ENCODE measurements at regions not wholly inside any gene's neighbourhood (a gene's known extent, or its start where the extent isn't known, plus 50 kb on each side); places are given as distances from the start of the nearest gene placed in this dataset.

GRCh38 chr13:40064154-40065097, 409.0 kb downstream of the COG6 start:
- DNase-seq (ENCODE audit: low spot score in 2 of 2): no peak

DNA sequence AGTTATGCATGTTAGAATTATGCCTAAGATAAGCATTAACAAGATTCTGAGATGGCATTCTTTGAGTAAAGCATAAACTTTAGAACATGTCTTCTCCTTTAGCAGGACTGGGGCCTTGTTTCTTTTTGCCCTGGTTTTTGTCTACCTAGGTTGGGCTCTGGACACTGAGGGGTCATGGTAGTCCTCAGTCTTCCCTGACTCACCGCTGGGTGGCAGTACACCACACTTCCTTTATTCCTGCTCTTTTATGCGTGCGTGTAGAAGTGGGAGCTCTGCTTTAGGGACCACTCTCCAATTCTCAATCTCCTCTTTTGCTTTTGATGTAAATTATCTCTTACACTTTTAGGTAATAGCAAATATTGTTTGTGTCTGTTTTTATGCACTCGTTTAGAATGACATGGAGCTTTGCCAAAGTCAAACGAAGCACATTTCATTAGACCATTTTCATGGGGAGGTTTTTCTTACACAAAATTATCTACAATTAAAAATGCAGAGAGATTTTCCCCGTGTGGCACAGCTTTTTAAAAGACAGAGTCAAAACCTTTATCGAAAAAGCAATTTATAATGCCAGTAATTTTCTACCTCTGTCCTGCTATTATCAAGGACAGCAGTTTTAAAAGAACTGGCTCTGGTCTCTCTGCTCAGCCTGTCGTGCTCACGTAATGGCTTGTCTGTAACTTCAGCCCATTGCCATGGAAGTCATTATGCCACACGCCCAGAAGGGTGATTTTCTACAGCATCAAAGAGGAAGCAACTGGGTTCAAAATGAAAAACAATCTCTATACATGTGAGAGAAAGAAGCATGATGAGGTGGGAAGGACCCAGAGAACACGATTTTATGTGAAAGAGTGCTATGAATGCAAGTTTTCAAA, 413.9 kb downstream of the COG6 start:
- no peak for FAIRE-seq
- peak; percentile 38 to 58 for DNase-seq (ENCODE audit: low spot score in 2 of 2)

More at GRCh38 chr13:40064154-40065097, 409.0 kb downstream of the COG6 start:
- FAIRE-seq: no peak

GRCh38 chr13:40070357-40070756, 414.9 kb downstream of the COG6 start:
- FAIRE-seq: no peak
- no peak for DNase-seq (ENCODE audit: low spot score in 2 of 2)

- DNase-seq (ENCODE audit: low spot score in 2 of 2) (no peak), FAIRE-seq (no peak)
Measured at GRCh38 chr13:40072663-40073120, 417.2 kb downstream of the COG6 start.

- DNase-seq (ENCODE audit: low spot score in 2 of 2) (no peak), FAIRE-seq (no peak)
Measured at GRCh38 chr13:40074338-40074737, 418.9 kb downstream of the COG6 start.

GRCh38 chr13:40075281-40075680, 419.8 kb downstream of the COG6 start:
- FAIRE-seq: no peak

GRCh38 chr13:40076765-40077362, 421.4 kb downstream of the COG6 start:
- DNase-seq (ENCODE audit: low spot score in 2 of 2) (no peak), FAIRE-seq (no peak)

More at GRCh38 chr13:40075281-40075680, 419.8 kb downstream of the COG6 start:
- DNase-seq (ENCODE audit: low spot score in 2 of 2): no peak

DNA sequence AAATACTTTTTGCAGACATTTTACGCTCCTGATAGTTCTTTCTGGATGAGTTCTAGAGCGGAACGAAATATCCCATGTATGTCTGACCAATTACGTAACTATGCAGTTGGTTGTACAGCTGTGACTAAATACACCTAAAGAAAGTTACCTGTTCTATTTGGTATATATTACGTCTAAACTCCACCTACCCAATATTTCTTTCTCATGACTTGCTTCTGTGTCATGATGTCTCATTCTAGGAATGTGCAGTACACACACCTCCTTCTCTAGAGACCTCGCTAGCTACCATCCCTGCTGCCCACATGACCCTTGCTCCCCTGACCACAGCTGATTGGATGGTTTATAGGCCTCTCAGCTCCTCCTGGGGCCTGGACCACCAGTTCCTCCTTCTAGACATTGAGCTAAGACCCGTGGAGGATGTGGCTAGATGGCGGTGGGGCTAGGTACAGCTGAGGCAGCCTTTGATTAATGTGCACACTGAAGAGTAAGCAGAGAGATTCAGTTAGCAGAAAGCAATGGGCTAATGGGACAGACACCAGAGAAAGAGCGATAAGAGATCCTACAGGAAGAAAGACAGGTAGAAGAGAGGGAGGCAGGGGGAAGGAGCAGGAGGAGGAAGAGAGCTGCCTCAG, 422.1 kb downstream of the COG6 start:
- FAIRE-seq: no peak

GRCh38 chr13:40079721-40080120, 424.3 kb downstream of the COG6 start:
- FAIRE-seq (no peak), DNase-seq (ENCODE audit: low spot score in 2 of 2) (no peak)

More for the DNA sequence above, 422.1 kb downstream of the COG6 start:
- no peak for DNase-seq (ENCODE audit: low spot score in 2 of 2)

GRCh38 chr13:40080676-40081075, 425.2 kb downstream of the COG6 start:
- no peak for DNase-seq (ENCODE audit: low spot score in 2 of 2)
- FAIRE-seq: no peak

GRCh38 chr13:40082639-40083038, 427.2 kb downstream of the COG6 start:
- FAIRE-seq (no peak), DNase-seq (ENCODE audit: low spot score in 2 of 2) (no peak)

DNA sequence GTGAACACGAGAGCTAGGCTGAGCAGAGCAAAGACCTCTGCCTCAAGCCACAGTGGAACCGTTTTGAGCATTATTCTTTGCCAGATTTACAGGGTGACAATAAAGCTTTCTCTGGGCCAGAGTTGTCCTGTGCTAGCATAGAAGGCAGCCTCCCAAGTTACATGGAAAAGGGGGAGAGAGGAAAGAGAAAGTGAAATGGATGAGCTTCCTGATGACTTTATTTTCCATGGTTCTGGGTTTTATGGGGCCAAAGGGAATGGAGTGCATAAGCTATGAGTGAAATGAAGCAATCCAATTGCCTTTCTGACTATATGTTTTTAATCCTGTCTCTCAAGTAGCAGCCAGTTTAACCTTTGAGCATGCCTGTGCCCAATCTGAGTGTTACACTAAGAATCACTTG, 428.4 kb downstream of the COG6 start:
- DNase-seq (ENCODE audit: low spot score in 2 of 2) (no peak), FAIRE-seq (no peak)

GRCh38 chr13:40084934-40085333, 429.5 kb downstream of the COG6 start:
- FAIRE-seq (no peak), DNase-seq (ENCODE audit: low spot score in 2 of 2) (no peak)

DNA sequence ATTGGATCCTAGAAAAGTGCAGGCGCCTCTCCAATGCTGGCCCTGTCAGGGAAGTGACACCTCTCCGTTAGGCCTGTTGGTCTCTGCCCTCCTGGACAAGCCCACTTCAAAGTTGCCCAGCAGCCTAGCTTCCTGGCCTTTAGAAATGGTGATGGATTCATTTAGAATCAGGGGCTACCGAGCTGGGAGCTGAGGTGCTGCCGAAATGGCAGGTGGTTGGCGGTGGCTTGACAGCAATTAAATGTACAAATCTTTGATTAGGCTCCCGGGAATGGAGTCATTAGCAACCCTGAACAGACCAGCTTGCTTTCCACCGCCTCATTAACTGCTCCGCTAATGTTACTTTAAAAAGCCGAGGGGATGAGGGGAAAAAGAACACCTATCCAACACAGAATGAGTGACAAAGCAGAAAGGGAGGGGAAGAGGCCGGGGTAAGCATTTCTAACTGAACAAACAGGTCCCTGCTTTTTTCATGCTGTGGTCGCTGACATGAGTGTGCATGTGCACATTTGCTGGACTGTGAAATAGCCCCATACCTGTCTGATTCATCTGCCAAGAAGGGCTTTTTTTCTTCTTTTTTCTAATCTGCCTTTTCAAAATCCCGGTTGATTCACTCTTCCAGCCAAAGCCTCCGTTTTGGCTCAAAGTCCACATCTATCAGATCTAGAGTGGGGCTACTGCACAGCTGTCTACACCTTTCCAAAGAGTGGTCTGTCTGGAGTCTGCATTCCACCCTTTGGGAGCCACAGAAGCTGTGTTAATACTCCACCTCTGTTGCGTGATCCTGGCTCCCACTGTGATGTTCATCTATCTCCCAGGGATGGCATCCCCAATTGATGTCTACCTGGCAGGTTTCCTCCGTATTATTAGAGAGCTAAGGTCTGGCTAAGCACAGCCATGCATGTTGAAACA, 431.9 kb downstream of the COG6 start:
- no peak for DNase-seq (ENCODE audit: low spot score in 2 of 2)
- no peak for FAIRE-seq

- DNase-seq (ENCODE audit: low spot score in 2 of 2) (no peak), FAIRE-seq (no peak)
Measured at GRCh38 chr13:40094056-40094455, 438.6 kb downstream of the COG6 start.

- DNase-seq (ENCODE audit: low spot score in 2 of 2) (no peak), FAIRE-seq (no peak)
Measured at GRCh38 chr13:40095695-40096356, 440.4 kb downstream of the COG6 start.

- FAIRE-seq: no peak
- DNase-seq (ENCODE audit: low spot score in 2 of 2): no peak
Measured at GRCh38 chr13:40096357-40096901, 441.0 kb downstream of the COG6 start.

GRCh38 chr13:40098246-40098645, 442.8 kb downstream of the COG6 start:
- DNase-seq (ENCODE audit: low spot score in 2 of 2) (no peak), FAIRE-seq (no peak)
